ENCODE measurements at regions not wholly inside any gene's neighbourhood (a gene's known extent, or its start where the extent isn't known, plus 50 kb on each side); places are given as distances from the start of the nearest gene placed in this dataset.

DNA sequence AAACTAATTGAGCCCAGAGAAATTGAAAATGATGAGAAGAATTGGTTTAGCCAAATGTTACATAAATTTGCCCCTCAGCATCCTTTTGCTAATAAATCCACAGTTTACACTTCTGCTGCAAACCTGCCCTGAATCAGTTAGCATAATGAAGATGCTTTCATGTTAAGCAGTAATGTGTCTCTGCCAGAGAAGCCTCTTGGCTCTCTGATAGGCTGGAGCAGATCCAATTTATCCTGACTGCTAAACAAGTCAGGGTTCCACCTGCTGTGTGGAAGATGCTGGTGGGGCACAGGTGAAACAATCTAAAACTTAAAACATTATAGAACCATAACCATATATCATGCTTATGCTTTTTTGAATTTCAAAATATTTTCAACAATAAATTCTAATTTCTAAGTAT is 946.8 kb downstream of the OTOL1 start (continued):
- TF ChIP-seq ZNF407 (CRISPR knock-in tag; IDR thresholded peaks at IDR 0.05; ENCODE audit: not compliant biosample characterization) (no peak), ZNF713 (CRISPR knock-in tag; IDR thresholded peaks at IDR 0.05) (no peak), YY1 (IDR thresholded peaks at IDR 0.05; ENCODE audit: insufficient read depth, insufficient replicate concordance, low read depth, low read length) (no peak), NKX3-1 (CRISPR knock-in tag; IDR thresholded peaks at IDR 0.05) (no peak), ZNF850 (CRISPR knock-in tag; conservative IDR thresholded peaks at IDR 0.05) (no peak), ZFX (CRISPR knock-in tag; IDR thresholded peaks at IDR 0.05; ENCODE audit: low read depth) (no peak), HNRNPH1 (optimal IDR thresholded peaks at IDR 0.05; ENCODE audit: low read depth, low read length) (no peak)
- TF ChIP-seq, protein P1, sequence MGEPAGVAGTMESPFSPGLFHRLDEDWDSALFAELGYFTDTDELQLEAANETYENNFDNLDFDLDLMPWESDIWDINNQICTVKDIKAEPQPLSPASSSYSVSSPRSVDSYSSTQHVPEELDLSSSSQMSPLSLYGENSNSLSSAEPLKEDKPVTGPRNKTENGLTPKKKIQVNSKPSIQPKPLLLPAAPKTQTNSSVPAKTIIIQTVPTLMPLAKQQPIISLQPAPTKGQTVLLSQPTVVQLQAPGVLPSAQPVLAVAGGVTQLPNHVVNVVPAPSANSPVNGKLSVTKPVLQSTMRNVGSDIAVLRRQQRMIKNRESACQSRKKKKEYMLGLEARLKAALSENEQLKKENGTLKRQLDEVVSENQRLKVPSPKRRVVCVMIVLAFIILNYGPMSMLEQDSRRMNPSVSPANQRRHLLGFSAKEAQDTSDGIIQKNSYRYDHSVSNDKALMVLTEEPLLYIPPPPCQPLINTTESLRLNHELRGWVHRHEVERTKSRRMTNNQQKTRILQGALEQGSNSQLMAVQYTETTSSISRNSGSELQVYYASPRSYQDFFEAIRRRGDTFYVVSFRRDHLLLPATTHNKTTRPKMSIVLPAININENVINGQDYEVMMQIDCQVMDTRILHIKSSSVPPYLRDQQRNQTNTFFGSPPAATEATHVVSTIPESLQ (CRISPR knock-in tag; conservative IDR thresholded peaks at IDR 0.05): no peak

All from HepG2 (cell line).